GM18507 (cell line): ENCODE measurements at regions not wholly inside any gene's neighbourhood (a gene's known extent, or its start where the extent isn't known, plus 50 kb on each side); places are given as distances from the start of the nearest gene placed in this dataset.
"Not testable (repeated sequence)": the region's sequence is repeated elsewhere in the genome, so short reads cannot be mapped to it uniquely, and the experiment has no call there.

Experiments used
- DNase-seq: peaks from one replicate; pipeline ENCODE4 v3.0.0; 2011; ENCODE audit warnings: low read depth; ENCODE audit not compliant: insufficient read length; ENCODE audit errors: extremely low spot score
- FAIRE-seq: peaks from 2 replicates; lab custom pipeline; 2011; peaks lifted over from hg19 to GRCh38; lab: Jason Lieb, UNC

DNA sequence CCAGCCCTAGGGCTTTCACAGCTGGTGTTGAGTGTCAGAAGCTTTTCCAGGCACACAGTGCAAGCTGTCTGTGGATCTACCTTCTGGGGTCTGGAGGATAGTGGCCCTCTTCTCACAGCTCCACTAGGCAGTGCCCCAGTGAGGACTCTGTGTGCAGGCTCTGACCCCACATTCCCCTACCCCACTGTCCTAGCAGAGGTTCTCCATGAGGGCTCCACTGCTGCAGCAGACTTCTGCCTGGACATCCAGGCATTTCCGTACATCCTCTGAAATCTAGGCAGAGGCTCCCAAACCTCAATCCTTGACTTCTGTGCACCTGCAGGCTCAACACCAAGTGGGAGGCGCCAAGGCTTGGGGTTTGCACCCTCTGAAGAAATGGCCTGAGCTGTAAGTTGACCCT is 284.5 kb downstream of the MDFIC start:
- not testable (repeated sequence) for FAIRE-seq, DNase-seq

DNA sequence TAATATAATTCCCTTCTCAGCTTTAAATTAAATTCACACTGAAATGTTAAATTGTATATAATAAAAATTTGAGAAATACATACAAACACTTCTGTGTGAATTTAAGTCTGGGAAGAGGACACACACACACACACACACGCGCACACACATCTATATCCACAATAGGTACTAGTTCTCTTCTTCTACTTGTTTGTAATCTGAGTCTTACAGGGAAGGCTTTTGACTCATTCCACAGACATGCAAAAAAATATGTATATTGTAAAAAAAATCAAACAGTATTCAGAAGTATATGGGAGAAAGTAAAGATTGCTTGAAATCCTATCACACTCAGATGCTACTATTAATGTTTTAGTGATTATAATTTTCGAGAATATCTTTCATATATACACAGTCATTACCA is 276.2 kb downstream of the MDFIC start:
- no peak for FAIRE-seq

DNA sequence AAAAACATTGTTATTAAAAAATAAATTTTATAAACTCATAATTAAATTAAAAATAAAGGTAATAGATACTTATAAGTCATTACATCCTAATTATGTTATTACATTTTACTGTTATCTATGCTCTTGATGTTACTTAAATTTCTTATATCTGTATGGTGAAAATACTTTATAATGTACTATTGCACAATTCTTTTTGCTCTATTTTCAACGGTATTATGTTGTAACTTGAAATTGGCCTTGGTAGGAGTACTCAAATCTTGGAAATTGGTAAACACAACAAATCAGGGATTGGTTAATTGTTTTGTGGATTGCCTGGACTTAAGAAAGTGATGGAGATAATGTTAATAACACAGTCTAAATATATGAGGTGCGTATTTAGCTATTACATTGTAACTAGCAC is 273.3 kb downstream of the MDFIC start:
- DNase-seq (no peak), FAIRE-seq (no peak)

More for the DNA sequence above, 276.2 kb downstream of the MDFIC start:
- DNase-seq: no peak

DNA sequence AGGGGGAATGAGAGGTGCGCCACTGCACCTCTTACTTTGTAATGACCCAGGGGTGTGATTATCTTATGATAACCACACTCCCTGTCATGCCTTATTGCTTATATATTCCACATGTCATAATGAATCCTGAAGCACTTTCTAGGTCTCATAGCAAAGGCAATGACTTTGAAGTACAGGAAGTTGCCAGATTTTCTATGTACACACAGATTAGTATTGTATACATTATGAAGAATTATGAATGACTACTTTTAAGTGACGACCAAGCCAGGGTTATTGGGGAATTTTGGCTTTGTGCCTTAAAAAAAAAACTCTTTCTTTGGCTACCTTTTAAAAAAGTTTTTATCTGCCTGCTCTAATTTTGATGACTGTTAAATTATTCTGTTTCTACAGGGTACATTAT is 269.6 kb downstream of the MDFIC start:
- DNase-seq (no peak), FAIRE-seq (no peak)

DNA sequence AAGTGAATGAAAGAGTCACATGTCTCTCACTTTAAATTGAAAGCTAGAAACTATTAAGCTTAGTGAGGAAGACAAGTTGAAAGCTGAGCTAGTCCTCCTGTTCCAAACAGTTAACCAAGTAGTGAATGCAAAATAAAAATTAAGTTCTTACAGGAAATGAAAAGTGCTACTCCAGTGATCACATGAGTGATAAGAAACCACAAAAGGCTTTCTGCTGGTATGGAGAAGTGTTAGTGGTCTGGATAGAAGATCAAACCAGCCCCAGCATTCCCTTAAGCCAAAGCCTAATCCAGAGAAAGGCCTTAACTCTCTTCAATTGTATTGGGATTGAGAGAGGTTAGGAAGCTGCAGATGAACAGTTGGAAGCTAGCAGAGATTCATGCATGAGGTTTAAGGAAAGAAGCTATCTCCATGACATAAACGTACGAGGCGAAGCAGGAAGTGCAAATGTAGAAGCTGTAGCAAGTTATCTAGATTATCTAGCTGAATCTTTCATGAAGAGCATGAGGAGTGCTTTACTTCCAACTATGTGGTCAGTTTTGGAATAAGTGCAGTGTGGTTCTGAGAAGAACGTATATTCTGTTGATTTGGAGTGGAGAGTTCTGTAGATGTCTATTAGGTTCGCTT is 261.6 kb downstream of the MDFIC start:
- DNase-seq (no peak), FAIRE-seq (no peak)

DNA sequence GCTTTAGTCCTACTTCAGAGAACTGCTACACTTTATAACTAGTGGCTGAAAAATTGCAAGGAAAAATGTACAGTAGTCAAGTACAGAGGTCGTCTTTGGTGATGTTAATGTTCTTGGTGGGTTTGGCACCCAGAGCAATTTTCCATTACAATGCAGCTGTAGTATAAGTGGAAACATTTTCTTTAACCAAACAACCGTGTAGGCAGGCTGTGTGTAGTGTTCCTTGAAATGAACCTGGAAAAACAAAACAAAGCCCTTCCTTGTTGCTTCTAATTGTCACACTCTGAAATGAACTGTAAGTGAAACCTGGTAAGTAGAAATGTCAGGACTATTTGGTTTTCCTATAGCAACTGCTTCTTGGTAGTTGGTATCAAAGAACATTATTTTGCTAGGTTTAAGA is 256.9 kb downstream of the MDFIC start:
- FAIRE-seq (no peak), DNase-seq (no peak)

DNA sequence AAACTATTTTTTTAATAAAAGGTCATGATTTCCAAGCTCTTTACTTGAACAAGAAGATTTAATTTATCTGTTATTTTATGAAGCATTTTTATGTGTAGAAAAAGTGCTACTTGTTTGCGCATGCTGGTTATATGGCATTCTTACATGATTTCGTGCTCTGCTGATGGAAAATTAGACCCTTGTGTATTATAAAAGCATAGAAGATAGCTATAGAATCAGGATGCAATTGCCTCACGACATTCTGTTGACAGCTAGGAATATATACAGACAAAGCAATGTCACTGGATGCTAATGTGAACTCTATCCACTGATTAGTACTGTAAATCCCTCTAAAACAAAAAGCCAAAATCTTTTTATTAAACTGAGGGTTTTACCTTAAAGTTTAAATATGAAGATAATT is 255.9 kb downstream of the MDFIC start:
- no peak for DNase-seq
- no peak for FAIRE-seq

DNA sequence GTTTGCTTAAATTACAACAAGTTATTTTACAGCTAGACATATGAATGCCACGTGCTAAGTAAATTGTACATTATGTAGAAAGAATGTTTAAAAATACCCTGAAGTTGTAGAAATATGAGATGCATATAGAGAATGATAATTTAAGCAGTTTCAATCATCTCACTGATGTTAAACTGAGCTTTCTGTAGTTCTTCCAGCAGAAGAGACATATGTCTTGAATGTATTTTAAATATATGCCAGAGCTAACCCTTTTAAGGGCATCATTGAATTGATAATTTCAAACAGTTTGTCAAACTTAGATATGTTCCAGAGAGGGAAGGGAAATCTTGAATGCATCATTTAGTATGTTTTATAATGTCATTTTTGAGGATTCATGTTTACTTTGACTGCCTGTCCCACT is 255.2 kb downstream of the MDFIC start:
- no peak for DNase-seq
- no peak for FAIRE-seq

DNA sequence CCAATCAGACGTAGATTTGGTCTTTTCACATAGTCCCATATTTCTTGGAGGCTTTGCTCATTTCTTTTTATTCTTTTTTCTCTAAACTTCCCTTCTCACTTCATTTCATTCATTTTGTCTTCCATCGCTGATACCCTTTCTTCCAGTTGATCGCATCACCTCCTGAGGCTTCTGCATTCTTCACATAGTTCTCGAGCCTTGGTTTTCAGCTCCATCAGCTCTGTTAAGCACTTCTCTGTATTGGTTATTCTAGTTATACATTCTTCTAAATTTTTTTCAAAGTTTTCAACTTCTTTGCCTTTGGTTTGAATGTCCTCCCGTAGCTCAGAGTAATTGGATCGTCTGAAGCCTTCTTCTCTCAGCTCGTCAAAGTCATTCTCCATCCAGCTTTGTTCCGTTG is 250.5 kb downstream of the MDFIC start:
- DNase-seq, FAIRE-seq: not testable (repeated sequence)

DNA sequence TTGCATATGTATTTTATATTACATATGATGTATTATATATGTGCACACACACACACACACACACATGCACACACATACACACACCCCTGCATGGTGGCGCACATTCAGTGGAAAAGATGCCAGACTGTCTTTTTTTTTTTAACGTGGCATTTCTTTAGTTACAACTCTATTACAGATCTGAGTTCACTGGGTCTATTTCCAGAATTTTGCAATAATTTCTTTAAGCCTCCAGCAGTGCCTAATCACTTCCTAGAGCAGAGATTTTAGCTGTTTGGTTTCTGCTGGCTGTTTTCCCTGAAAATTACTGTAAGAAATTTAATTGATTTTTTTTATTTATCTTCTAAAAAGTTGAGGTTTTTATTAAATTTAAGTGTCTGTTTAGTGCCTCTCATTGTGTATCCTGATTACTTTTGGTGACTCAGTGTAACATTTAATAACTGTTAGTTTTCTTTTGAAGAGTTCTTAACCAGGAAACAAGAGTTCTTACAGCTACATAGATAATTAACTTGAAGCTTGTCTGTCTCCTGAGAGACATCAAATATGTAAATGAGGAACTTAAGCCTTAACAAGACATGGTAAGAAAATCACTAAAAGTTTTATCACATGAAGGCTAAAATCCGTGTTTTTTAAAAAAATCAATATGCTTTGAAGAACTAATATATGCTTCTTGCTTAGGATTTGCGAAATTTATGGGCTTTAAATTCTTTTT is 232.0 kb downstream of the MDFIC start:
- DNase-seq (no peak), FAIRE-seq (no peak)

DNA sequence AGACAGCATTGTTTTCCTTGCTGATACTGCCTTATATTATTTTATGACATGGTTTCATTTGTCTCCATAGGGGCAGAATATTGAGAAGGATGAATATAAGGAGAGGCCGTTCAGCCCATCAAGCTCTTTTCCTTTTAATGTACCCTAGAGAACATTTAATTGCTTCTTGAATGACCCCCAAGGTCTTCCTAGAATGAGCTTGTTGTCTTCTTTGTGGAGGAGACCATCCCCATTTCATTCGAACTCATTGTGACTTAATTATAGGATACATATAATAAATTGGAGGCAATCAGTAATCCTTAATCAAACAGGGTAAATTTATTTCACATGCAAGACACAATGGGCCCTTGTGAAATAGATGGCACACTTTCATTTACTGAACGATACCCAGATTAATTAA is 231.3 kb downstream of the MDFIC start:
- DNase-seq (no peak), FAIRE-seq (no peak)

DNA sequence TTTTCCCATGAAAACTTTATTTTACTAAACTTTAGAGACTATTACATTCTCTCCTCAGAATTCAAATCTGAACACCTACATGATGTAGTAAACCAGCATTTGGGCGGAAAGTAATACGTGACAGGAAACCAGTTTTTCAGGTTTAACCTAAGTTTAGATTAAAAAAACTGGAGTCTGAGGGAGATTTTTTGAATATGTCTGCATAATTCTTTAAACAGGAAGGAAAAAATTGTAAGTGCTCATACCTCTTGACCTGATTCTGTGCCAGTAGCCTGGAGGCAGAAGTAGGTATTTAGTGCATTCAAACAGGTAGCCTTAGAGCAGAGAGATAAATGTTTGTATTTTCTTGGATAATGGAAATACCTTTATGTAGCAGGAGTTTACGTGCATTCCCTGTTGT is 224.3 kb downstream of the MDFIC start:
- DNase-seq (no peak), FAIRE-seq (no peak)

DNA sequence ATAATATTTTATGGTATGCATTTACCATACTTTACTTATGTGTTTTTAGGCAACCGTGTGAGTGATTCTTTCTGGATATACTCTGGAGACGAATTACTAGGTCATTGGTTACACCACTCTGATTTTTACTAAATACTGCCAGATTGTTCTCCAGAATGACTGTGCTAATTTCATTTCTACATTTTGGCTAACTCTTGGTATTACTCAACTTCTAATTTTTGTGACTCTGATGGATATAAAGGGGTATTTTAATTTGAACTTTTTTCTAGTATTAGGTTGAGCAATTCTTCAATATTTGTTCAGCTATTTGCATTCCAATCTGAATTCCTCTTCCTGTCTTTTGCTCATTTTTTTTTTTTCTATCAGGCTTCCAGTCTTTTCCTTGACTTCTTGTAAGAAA is 223.6 kb downstream of the MDFIC start:
- FAIRE-seq (no peak), DNase-seq (no peak)

DNA sequence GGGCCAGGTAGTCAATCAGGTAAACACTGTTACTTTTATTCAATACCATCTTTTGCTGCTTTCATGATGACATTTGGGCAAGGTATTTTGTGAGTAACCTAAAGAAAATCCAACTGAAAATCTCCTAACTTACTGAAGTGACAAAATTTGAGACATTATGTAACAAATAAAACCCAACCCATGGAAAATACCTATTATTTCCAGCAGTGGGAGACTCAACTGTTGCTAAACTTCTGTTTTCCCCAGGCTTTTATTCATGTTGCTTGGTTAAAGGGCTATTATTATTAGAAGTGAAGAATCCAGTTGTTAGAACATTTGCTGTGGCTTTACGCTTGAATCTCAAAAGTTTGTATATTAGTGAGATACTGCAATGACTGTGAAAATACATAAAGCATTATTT is 215.9 kb downstream of the MDFIC start:
- DNase-seq: no peak
- no peak for FAIRE-seq

DNA sequence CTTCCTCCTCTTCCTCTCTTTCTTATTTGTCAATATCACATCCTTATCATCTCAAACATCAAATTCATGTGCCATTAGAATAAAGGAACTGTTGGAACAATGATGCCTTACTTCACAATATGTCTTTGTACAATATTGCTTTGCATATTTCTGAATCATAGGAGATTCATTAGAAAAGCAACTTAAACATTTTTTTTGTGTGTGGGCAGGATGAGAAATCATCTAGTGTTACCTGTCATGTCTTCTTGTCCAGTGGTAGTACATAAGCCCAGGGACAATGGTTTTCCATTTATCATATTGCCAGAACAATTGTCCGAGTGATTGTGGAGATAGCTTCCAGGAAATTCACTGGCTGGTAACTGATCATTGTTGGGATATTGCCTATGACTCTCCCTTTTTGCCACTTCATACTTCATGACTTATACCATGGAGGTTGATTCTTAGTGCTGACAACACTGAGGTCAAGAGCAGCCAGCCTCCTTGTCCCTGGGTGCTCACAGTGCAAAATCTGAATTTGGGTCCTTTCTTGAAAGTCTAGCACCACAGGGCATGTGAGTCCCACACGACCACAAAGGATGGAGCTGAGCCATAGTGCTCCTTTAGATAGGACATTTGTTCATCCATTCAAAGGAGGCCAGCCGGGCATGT is 215.0 kb downstream of the MDFIC start:
- DNase-seq (no peak), FAIRE-seq (no peak)

DNA sequence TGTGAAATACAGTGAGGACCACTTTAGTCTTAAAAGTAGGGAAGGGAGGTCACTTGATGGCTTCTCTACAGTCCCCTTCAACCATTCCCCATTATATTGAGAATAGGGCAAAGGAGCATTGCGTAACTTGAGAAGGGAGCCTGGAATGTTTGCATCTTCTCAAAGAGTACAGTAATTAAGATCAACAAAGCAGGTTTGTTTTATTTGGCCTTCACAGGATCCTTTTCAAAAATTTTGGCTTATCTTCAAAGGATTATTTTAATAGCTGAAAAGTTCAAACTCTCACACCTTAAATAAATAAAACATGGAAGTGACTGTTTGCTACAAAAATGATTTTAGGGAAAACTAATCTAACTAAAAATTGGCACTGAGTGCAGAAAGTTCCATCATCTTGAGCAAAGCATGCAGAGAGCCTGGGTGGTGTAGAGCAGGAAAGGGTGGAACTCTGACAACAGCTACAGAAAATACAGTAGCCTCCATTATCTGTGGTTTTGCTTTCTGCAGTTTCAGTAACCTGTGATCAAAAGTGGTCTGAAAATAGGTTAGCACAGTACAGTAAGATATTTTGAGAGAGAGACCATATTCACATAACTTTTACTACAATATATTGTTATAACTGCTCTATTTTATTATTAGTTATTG is 214.0 kb downstream of the MDFIC start:
- FAIRE-seq (no peak), DNase-seq (no peak)

DNA sequence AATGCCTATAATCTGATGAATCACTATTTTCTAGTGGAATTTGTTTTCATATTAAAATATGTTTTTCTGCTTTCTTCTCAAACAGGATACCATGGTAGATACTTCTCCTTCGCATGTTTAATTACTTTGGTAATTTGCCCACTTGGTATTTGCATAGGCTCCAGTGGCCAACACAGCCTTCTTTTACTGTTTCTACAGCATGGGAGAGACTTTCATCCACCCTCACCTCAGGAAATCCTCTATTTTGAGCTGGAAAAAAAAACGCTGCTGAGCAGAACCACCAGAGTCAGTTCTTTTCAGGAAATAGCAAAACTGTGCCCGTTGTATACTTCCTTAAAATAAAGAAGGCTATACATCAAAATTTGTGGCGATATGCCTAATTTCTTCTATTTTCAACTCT is 213.3 kb downstream of the MDFIC start:
- DNase-seq: no peak
- FAIRE-seq: no peak

DNA sequence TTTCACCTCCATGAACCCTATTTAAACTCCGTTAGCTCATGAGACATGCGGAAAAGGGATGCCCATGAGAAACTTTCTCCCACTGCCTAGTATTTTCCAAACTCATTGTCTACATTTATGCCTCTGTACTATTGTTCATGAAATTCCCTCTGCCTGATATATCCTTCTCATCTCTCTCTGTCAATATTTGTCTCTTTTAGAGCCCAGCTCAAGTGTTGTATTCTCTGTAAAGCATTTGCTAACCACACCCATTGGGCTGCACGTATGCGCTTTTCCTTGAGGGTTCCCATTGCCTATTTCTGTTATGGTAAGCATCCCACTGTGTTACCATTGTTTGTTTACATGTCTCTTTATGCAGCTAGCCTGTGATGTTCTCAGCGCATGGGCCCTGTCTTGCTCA is 211.4 kb downstream of the MDFIC start:
- DNase-seq (no peak), FAIRE-seq (no peak)

DNA sequence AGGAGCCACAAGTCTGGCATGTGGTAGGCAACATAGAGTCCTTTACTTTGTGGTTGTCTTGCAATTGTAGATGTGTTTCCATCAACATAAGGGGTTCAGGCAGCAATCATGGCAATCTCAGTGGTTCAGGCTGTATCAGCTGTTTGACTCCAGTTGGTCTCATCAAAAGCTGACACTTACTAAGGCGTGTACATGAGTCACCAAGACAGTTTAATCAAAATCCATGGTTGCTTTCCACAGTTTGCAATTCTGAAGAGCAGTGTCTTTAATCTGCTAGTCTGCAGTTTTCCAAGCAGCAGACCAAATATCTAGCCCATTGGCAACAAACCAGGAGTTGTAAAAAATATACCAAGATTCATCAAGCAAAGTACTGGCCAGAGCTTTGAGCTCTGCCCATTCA is 210.2 kb downstream of the MDFIC start:
- no peak for DNase-seq
- no peak for FAIRE-seq

DNA sequence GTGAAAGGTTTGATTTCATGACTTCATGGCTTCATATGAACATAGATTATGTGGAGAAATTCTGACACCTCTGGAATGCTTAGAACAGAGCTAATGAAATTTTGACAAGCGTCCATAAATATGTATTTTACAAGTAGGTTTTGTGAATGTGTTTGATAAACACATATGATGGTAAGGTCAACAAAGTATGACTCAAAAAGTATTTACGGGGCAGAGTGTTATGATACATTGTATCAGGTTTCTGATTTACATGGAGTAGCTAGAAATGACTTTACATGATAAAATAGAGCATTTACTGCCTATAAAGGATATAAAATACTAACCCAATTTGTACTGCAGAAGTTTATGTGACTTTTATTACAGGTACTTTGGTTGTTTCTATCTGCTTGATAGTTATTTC is 206.3 kb downstream of the MDFIC start:
- no peak for DNase-seq
- no peak for FAIRE-seq
